Left cardiac atrium (tissue), 4 donors: ENCODE measurements at regions not wholly inside any gene's neighbourhood (a gene's known extent, or its start where the extent isn't known, plus 50 kb on each side); places are given as distances from the start of the nearest gene placed in this dataset.

Source experiments
- ATAC-seq, 2 donors: fragments of 200-7000 bp; cut with Tn5 transposase; one replicate each; pipeline ENCODE4 v1.9.1; 2020; ENCODE audit warnings: mild to moderate bottlenecking in 2 of 2, moderate library complexity in 2 of 2
- DNase-seq: peaks from one replicate; pipeline ENCODE4 v3.0.0-alpha.2; 2020
- intact Hi-C, 2 donors: fragments of 100-400 bp; cut with DNase I; formaldehyde crosslinking; loops; one replicate each; pipeline versions ENCODE4 v1.14.1 to v1.15.1; 2022 to 2023
- donor health status: DM: no; HTN: yes; CAD: no.
- donor health status: DM: no; HTN: yes; CAD: no; lungs with severe emphysema.
- donor health status: DM: yes; HTN: yes; CAD: no.
- donor health status: Dilated cardiomyopathy.

DNA sequence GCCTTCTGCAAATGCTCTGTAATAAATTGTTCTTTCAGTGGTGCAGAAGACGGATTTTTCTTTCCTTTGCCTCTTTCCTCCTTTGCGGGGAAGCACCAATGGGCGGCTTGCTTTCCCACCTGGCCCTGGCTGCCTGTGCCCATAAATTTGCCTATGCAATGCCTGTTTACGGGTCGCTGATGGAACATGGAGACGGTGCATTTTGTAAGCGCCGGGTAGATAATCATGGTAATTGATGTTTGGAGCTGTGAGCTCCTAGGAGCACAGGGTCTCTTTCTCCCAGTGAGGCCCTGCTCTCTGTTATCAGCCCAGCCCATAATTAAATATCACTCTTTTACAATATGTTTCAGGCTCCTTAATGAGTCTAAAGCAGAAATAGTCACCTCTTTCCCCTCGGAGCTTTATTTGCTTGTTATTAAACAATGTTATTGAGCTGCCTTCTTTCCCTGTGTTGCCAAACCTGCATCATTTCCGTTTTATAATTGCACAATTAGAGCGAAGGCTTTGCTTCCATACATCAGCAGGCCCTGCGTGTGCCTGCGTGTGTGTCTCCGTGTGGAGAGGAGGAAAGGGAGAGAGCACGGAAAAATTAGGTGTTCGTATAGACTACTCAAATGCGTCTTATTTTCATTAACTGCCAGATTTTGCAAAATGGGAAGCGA lies 437.4 kb upstream of the POU3F3 start:
- intact Hi-C loops = no loop called here
- no peak for ATAC-seq
- no peak for DNase-seq

DNA sequence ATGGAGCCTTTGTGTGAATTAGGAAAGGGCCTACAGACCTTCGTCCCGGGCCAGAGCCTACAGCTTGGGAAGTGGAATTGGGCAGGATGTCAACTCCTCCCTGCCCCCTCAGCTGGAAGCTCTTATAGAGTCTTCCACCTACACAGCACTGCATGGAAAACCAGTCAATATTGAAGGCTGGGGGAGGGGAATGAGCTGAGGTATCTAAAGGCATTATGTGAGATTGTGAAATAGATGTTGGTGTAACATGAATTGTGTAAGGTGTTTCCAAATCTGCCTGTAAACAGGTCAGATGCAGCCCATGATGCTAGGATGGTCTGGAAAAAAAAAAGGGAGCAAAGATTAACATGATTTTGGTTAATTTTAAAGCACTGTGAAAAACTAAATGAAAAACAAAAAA lies 433.5 kb upstream of the POU3F3 start:
- ATAC-seq (no peak), DNase-seq (no peak)
- intact Hi-C loops = no loop called here

DNA sequence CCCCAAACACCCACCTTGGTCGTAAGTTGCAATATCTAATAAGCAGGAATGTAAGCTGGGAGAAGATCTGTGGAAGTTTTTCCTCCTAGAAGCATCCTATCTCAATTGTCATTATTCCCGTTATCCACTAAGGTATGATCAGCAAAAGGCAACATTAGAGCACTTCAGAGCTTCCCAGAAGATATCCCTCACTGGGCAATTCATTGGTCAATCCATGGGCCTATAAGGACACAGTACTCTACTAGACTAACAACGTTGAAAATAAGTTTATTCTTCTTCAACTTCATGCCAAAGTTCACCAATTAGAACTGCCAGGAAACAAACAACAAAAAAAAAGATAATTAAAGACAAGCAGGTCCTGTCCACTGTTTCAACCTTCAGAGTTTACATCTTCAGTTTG lies 433.0 kb upstream of the POU3F3 start:
- no peak for ATAC-seq
- DNase-seq = no peak
- intact Hi-C loops = no loop called here

DNA sequence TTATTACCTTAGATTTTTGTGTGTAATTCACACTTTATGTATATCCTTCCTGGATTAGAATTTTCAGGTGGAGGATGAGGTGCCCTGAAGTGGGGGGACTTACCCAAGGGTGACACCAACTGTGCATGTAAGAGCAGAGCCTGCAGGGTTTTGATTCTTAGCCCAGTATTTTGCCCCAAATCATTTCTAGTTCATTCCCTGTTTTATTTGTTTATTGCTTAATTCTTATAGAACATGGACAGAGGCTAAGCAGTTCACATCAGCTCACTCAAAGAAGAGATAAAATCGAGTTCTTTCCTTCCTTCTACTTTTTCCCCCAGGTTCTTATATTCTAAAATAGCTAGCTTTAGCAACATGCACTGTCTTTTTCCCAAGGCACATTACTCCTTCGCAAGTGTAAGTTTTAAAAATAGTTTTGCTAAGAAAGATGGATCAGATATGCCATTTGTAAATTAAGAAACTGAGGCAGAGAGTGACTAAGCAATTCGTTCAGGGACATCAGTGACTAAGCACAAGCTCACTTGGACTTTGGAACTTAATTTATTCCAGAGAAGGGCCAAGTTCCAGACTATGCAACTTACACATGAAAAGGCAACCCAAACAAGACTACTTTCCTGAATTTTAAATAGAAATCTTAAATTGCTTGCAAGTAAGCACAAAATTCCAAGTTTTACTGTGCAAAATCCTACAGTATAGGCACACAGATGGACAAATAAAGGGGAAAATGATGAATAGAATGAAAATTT lies 427.9 kb upstream of the POU3F3 start:
- ATAC-seq = no peak
- intact Hi-C loops = no loop called here
- DNase-seq = no peak

DNA sequence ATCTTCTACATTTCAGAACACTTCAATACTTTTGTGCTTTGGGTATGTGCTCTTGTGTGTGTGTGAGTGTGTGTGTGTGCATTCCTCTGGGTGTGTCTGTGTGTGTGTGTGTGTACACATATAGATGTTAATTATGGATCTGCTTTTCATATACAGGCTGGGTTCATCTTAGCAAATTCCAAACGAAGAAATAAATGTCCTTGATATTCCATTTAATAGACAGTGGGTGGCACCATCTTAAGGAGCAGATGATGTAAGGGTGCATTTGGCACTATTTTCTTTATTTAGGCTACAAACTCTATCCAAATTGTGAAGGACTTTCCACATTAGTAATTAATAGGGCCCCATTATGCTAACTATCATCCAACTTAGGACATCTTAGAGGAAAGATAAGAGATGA lies 425.8 kb upstream of the POU3F3 start:
- intact Hi-C loops = no loop called here
- DNase-seq (no peak), ATAC-seq (no peak)

DNA sequence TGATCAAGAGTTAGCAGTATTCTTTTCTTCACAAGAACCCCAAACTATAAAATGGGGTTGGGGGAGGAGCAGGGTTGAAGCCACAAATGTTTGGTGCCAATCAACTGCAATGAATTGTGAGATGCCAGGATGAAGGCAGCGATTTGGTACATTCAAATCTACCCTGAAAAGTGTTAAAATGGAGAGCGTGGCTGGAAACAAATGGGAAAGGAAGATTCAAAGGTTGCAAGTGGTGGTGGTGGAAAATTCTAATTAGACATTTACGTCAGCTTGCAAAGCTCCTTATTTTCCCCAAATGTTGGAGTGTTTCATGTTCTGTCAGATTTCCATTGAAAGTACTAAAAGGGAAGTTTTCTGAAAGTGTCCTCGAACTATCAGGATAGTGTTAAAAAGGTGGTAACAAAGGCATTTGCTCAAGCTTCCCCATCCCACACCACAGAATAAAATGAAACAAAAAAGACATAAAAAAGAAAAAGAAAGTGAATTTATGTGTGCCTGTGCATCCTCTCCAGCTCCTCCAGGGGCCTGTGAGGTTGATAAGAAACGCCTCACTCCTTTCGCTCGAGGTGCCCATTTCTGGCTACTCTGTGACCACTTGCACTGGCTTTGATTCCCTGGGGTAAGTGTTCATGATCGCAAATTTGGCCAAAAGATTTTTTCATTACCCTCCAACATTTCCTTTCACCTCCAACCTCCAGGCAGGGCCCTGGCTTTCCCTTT lies 424.1 kb upstream of the POU3F3 start:
- intact Hi-C loops = no loop called here
- ATAC-seq (no peak), DNase-seq (no peak)

DNA sequence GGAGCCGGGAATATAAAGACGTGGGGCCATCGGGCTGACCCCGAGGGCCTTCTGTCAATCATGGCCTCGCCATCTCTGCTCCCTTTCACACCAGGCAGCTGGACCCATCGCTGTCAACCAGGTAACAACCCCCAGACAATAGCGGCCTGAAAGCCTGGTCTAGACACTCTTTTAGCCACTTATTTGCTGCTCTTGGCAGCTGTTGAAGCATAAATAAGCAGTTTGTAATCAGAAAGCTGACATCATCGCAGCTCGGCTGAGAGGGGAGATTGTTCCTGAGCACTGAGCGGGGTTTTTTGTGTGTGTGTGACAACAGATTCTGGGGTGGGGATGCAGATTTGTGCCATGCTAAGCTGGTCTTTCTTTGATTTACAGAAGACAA lies 423.6 kb upstream of the POU3F3 start:
- intact Hi-C loops = no loop called here
- ATAC-seq (no peak), DNase-seq (no peak)

DNA sequence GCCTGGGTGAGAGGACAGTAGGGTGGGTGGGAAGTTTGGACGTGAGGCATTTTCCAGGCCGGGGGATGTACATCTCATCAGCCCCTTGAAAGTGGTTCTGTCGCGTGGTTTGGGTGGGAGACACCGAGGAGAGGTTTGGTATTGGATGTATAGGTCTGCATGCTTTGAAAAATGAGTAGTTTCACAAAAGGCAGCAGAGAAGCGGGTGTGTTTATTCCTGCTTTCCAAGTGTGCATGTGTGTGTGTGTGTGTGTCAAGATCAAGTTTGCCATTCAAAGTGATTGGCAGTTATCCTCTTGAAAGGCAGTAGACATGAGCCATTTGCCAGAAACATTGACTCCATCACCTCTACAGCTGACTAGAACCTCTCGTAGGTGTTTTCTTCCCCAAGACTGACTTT lies 423.1 kb upstream of the POU3F3 start:
- no peak for DNase-seq
- intact Hi-C loops = no loop called here
- ATAC-seq = no peak

DNA sequence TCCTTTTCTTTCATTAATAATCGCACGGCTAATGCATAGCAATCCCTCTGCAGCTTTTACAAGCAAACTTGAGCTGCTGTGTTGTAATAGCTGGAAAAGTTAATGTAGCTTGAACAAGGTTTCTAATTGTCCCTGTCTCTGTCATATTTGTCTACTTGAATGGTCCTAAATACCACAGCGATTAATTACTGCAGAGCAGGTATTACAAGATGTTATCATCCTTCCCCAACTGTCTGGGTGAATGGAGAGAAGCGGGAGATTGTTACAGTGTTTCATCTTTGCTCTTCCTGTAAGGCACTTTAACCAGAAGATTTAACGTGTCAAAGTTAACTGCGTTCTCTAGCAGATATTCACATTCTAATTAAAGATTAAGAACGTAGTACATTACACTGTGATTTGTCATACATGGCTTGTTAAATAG lies 422.2 kb upstream of the POU3F3 start:
- DNase-seq = no peak
- intact Hi-C loops = no loop called here
- no peak for ATAC-seq

DNA sequence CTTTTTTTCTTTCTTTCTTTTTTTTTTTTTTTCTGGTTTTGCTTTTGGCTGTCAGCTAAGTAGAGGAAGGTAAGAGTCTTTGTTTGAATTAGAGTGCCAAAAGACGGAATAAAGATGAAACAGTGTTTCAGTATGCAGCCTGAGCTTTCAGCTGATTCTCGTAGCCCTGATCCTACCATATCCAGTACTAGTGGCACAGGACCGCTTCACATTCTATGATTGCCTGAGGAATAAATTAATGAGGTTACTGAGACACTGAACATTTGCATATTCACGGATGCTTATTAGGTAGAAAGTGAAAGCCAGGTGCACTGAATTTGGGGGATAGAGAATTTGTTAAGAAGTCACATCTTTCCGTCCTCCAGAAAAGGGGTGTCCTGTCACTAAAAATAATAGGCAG lies 421.5 kb upstream of the POU3F3 start:
- intact Hi-C loops = no loop called here

DNA sequence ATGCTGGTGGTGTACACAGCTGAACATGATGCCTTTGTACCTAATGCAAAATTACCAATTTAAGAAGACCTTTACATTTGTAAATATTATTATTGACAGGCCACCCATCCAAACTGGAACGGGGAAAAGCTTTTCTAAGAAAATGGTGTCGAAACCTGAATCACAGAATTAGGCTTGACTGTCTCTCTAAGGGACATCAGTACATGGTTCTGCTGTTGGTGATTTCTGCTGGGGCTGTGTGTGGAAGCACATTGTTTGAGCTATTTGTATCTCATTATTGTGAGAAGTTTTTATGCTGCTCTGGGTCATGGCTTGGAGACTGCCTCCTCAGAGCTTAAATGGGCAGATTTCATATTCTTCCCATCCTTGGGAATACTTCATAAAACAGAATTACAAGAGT lies 420.9 kb upstream of the POU3F3 start:
- DNase-seq (no peak), ATAC-seq (no peak)
- intact Hi-C loops = no loop called here

More for the DNA sequence above, 421.5 kb upstream of the POU3F3 start:
- ATAC-seq = no peak
- no peak for DNase-seq

DNA sequence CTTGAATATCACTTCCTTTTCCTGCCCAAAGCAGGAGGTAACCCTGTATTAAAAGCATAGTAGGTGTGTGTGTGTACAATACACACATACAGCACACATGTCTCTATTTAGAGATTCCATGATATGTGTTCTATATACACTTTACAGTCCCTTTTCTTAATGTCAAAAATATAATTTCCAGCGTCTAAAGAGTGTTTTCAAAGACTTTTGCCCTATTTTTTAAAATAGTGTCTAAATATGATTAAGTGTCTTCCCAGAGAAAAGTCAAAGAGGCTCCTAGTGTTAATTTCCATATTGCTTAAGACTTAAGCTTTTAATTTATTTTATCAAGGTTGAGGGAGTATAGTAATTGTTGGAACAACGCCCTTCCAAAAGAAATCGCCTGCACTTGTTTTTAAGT lies 420.3 kb upstream of the POU3F3 start:
- intact Hi-C loops = no loop called here
- ATAC-seq = no peak

DNA sequence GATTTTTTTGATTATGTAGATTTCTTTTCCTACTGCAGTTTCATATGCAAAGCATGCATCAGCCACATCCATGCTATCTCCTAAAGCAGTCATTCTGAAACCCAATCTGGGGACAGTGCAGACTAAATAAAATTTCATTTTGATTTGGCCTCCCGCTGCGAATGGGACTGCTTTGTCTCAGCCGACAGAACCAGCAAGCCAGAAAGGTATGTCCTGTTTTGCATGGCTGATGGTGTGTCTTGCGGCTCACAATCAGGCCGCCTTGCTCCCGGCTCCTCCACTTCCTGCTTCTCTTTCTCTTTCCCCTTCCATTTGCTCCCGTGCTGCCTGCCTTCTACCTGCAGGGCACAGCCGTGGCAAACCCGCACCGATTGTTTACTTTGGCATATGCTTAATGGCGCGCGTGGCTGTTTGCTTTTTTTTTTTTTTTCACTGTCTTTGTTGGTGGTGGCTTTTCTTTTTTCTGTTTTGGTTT lies 419.6 kb upstream of the POU3F3 start:
- peak in 1 of 2 donors; percentile 18 for ATAC-seq
- intact Hi-C loops = no loop called here

More for the DNA sequence above, 420.3 kb upstream of the POU3F3 start:
- DNase-seq = no peak

DNA sequence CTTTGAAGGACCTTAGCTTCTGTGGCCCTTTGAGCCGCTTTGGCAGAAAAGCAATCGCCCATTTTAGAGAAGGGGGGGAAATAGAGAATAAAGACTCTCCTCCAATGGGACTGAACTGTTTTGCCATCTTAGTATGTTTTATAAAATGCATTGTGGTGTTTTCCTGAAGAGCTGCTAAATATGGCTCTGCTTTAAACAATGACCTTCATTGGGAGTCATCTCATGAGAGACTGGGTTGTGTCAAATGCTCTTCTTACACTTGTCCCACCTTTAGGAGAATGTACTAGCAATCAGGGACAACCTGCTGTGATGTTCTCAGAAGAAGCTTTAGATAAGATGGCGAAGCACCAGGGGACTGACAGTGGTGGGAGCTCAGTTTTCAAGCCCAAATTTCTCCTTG lies 418.9 kb upstream of the POU3F3 start:
- ATAC-seq (no peak), DNase-seq (no peak)
- intact Hi-C loops = no loop called here

More for the DNA sequence above, 419.6 kb upstream of the POU3F3 start:
- DNase-seq = no peak

DNA sequence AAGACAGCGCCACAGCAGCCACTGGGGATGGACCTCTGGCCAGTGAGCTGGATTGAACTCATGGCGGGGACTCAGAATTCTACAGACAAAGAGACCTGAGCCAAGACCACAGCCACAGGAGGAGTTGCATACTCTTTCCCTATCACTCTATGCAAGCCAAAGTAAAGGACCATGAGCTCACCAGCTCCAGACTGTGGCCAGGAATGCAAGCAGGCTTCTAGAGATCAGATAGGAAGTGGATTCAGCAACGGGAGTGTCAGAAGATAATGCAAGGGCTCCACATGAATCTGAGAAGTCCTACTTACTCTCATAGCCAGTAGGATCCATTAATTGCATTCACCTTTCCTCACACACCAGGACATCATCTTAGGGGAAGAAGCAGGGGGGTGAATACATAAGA lies 415.4 kb upstream of the POU3F3 start:
- intact Hi-C loops = no loop called here
- ATAC-seq = no peak
- no peak for DNase-seq

DNA sequence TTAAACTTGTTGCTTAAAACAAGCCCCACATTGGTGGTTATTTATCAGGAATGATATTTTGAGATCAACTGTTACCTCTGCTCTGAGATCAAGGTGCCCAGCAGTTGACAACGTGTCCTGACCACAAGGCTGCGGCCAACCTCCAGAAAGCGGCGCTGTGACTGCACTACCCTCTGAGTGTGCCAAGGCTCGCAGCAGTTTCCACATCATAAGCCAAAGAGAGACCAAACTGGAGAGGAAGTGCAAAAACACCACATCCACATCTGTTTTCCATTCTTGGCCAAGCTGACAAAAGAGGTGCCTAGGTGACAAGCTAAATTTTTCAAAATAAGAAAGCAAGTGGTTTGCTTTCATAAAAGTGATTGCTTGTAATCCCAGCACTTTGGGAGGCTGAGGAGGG lies 410.8 kb upstream of the POU3F3 start:
- DNase-seq = no peak
- intact Hi-C loops = no loop called here
- no peak for ATAC-seq

DNA sequence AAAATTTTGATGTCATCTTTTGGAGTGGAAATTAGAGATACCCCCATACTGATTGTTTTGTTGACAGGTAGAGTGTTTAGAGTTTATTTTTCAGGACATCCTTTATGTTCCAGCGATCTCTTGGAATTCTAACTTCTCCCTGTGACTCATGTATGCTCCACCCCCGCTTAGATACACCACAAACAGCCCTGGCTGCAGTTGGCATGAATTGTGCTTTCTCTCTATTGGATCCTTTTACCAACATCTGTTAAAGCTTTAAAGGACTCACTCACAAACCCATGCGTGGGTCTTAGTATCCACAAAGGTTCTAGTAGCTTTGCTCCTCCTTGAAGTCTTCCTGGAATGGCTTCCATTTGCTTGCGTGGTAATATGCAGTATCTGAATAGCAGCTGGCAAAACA lies 409.5 kb upstream of the POU3F3 start:
- intact Hi-C loops = no loop called here
- ATAC-seq (no peak), DNase-seq (no peak)

DNA sequence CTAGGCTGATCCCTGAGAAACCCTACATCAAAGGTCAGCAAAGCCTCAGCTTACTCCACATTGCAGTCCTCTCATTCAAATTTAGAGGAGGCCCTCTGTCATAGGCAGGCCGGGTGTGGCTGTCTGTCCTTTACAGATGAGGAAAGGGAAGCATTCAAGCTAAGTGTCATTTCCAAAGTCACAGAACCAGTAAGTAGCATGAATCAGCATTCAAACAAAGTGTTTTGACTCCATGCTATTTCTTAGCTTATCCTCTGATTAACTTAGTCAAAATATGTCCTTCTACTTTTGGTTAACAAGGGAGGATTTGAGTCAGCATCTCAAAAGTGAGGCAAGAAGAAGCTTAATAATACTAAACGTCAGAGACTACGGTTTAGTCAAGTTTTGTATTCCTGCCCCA lies 409.0 kb upstream of the POU3F3 start:
- DNase-seq = no peak
- intact Hi-C loops = no loop called here
- ATAC-seq = no peak

DNA sequence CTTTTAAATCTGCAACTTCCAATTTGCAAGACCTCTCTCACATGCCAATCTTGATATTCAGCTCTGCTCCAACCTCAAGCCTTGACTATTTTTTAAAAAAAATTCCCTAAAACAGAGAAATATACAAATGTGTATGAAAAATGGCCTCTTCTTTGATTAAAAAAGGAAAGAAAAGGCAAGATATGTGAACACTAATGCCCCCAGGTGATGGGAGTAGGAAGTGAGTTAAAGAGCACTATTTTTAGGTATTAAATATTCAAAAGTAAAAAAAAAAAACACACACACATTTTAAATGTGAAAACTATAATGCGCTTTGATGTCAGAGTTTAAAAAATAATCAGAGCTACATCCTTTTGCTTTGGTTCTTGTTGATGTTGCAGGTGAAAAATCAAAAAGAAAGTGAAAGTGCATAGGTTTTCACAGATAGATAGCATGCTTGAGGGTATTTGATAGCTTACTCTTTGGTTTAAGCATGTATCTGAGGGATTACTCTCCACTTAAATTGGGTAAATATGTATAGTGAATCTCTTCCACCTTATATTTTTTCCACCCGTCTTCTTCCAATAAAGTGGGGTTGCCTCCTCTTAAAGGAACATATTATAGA lies 406.0 kb upstream of the POU3F3 start:
- DNase-seq (no peak), ATAC-seq (no peak)
- intact Hi-C loops = no loop called here
